OCI-LY1 (cell line): ENCODE measurements at regions not wholly inside any gene's neighbourhood (a gene's known extent, or its start where the extent isn't known, plus 50 kb on each side); places are given as distances from the start of the nearest gene placed in this dataset.

ENCODE experiments used
- H2AFZ ChIP-seq: fragments of 200-600 bp; sonication (generic), shearing (Covaris generic); 2 replicates; pipeline ENCODE4 v1.6.0; 2014; ENCODE audit warnings: antibody characterized with exemption, mild to moderate bottlenecking, low read length
- H3F3A ChIP-seq: fragments of 200-600 bp; sonication (generic), shearing (Covaris generic); 2 replicates; pipeline ENCODE4 v1.6.0; 2014; ENCODE audit warnings: mild to moderate bottlenecking, antibody characterized with exemption, low read length, moderate library complexity; ENCODE audit not compliant: insufficient read depth
- H3K27ac ChIP-seq: fragments of 200-600 bp; sonication (generic); 2 replicates; pipeline ENCODE4 v1.5.1; 2014; ENCODE audit warnings: low read length, mixed run types, mild to moderate bottlenecking, low read depth; ENCODE audit not compliant: poor library complexity, severe bottlenecking
- H3K27me3 ChIP-seq: fragments of 200-600 bp; sonication (generic); 2 replicates; pipeline ENCODE4 v1.6.0; 2014; ENCODE audit warnings: antibody characterized with exemption, mild to moderate bottlenecking, low read length, moderate library complexity; ENCODE audit not compliant: insufficient read depth
- H3K36me3 ChIP-seq: fragments of 200-600 bp; sonication (generic); 2 replicates; pipeline ENCODE4 v1.6.1; 2014; ENCODE audit warnings: mild to moderate bottlenecking, antibody characterized with exemption, low read length, moderate library complexity, mixed read lengths; ENCODE audit not compliant: insufficient read depth
- H3K4me1 ChIP-seq: fragments of 200-600 bp; sonication (generic); 2 replicates; pipeline ENCODE4 v1.5.1; 2014; ENCODE audit warnings: mild to moderate bottlenecking, low read length, moderate library complexity; ENCODE audit not compliant: insufficient read depth, severe bottlenecking
- H3K4me2 ChIP-seq: fragments of 200-600 bp; sonication (generic), shearing (Covaris generic); 2 replicates; pipeline ENCODE4 v1.6.1; 2014; ENCODE audit warnings: low read length
- H3K4me3 ChIP-seq: fragments of 200-600 bp; sonication (generic); 2 replicates; pipeline ENCODE4 v1.5.1; 2014; ENCODE audit warnings: low read length, low read depth, mild to moderate bottlenecking, mixed read lengths; ENCODE audit not compliant: poor library complexity, severe bottlenecking
- H3K79me2 ChIP-seq: fragments of 200-600 bp; shearing (Covaris generic); 2 replicates; pipeline ENCODE4 v1.6.1; 2016; ENCODE audit warnings: mixed run types, low read length, mixed read lengths; ENCODE audit not compliant: insufficient read depth
- H3K9ac ChIP-seq: fragments of 200-600 bp; sonication (generic), shearing (Covaris generic); 2 replicates; pipeline ENCODE4 v1.6.1; 2014; ENCODE audit warnings: mild to moderate bottlenecking, low read length, mixed read lengths
- H3K9me2 ChIP-seq: fragments of 200-600 bp; sonication (generic), shearing (Covaris generic); 2 replicates; pipeline ENCODE4 v1.6.1; 2014; ENCODE audit warnings: low read depth, mild to moderate bottlenecking, low read length, mixed read lengths
- H3K9me3 ChIP-seq: fragments of 200-600 bp; shearing (Covaris generic); 2 replicates; pipeline ENCODE4 v1.6.1; 2014; ENCODE audit warnings: low read length, mixed read lengths
- H4K20me1 ChIP-seq: fragments of 200-600 bp; sonication (generic), shearing (Covaris generic); 2 replicates; pipeline ENCODE4 v1.6.0; 2016; ENCODE audit warnings: mild to moderate bottlenecking, low read length; ENCODE audit not compliant: insufficient read depth
- CTCF ChIP-seq: fragments of 200-600 bp; sonication (generic), shearing (Covaris generic); IDR thresholded peaks from 2 replicates; pipeline ENCODE4 v1.5.1; 2017; ENCODE audit warnings: mild to moderate bottlenecking, antibody characterized with exemption, low read length, moderate library complexity, mixed read lengths
- EZH2 ChIP-seq: fragments of 200-600 bp; sonication (generic), shearing (Covaris generic); IDR thresholded peaks from 2 replicates; pipeline ENCODE4 v1.8.0; 2017; ENCODE audit warnings: borderline replicate concordance, mixed run types, mild to moderate bottlenecking, antibody characterized with exemption, low read length, moderate library complexity, mixed read lengths

- Histone ChIP-seq H3K4me1 (no peaks in the 10 kb centered on the region), H3F3A (no peaks in the 10 kb centered on the region), H3K9me2 (no peaks in the 10 kb centered on the region), H3K27me3 (no peaks in the 10 kb centered on the region), H3K36me3 (no peaks in the 10 kb centered on the region), H3K79me2 (no peaks in the 10 kb centered on the region), H3K9me3 (no peaks in the 10 kb centered on the region), H3K4me2 (no peak overlapping the region), H4K20me1 (no peaks in the 10 kb centered on the region), H3K27ac (no peak overlapping the region), H2AFZ (no peak overlapping the region), H3K4me3 (no peak overlapping the region), H3K9ac (no peak overlapping the region)
- TF ChIP-seq CTCF: peak; percentile 58
- no peak for TF ChIP-seq EZH2
These were observed 400.3 kb upstream of the ADARB2 start for GRCh38 chr10:2137549-2138174.

- H3K27ac ChIP-seq: no peak overlapping the region
- no peak overlapping the region for H3K9ac ChIP-seq
- H3F3A ChIP-seq: no peaks in the 10 kb centered on the region
- H3K9me2 ChIP-seq: no peaks in the 10 kb centered on the region
- H2AFZ ChIP-seq: no peak overlapping the region
- H3K4me1 ChIP-seq: no peaks in the 10 kb centered on the region
- no peak overlapping the region for H3K4me2 ChIP-seq
- H3K79me2 ChIP-seq: no peaks in the 10 kb centered on the region
- H3K4me3 ChIP-seq: no peak overlapping the region
- H3K9me3 ChIP-seq: no peaks in the 10 kb centered on the region
- no peaks in the 10 kb centered on the region for H4K20me1 ChIP-seq
- H3K27me3 ChIP-seq: no peaks in the 10 kb centered on the region
- H3K36me3 ChIP-seq: no peaks in the 10 kb centered on the region
- TF ChIP-seq CTCF: no peak
- TF ChIP-seq EZH2: no peak
These were observed 393.5 kb upstream of the ADARB2 start for GRCh38 chr10:2130705-2131305.

- H3K27me3 ChIP-seq: no peaks in the 10 kb centered on the region
- no peaks in the 10 kb centered on the region for H3K9me3 ChIP-seq
- H3K9me2 ChIP-seq: no peaks in the 10 kb centered on the region
- no peak overlapping the region for H3K27ac ChIP-seq
- no peak overlapping the region for H2AFZ ChIP-seq
- H3K9ac ChIP-seq: no peak overlapping the region
- no peak for TF ChIP-seq EZH2
- no peak for TF ChIP-seq CTCF
- H3K4me1 ChIP-seq: no peaks in the 10 kb centered on the region
- H3K4me3 ChIP-seq: no peak overlapping the region
- H3K36me3 ChIP-seq: no peaks in the 10 kb centered on the region
- no peaks in the 10 kb centered on the region for H4K20me1 ChIP-seq
- no peaks in the 10 kb centered on the region for H3K79me2 ChIP-seq
- H3F3A ChIP-seq: no peaks in the 10 kb centered on the region
- no peak overlapping the region for H3K4me2 ChIP-seq
These were observed 391.7 kb upstream of the ADARB2 start for GRCh38 chr10:2128991-2129390.
